ENCODE measurements at regions not wholly inside any gene's neighbourhood (a gene's known extent, or its start where the extent isn't known, plus 50 kb on each side); places are given as distances from the start of the nearest gene placed in this dataset.

DNA sequence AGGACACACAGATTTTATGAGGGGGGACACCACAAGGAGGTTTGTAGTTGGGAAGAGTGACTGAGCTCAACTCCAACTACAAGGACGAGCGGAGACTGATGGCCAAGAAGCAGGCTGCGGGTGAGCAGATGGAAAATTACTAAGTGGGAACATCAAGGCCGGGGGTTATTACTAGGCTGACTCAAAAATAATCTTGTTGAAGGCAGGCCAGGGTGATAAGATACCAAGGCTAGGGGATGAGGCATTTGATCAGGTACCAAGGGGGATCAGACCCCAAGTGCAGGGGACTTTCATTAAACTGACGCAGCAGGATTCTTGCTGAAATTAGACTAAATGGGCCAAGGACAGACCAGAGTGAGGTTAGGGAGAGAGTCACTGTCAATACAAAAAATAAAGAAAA is 119.4 kb upstream of the SORBS2 start:
- no peak for DNase-seq

DNA sequence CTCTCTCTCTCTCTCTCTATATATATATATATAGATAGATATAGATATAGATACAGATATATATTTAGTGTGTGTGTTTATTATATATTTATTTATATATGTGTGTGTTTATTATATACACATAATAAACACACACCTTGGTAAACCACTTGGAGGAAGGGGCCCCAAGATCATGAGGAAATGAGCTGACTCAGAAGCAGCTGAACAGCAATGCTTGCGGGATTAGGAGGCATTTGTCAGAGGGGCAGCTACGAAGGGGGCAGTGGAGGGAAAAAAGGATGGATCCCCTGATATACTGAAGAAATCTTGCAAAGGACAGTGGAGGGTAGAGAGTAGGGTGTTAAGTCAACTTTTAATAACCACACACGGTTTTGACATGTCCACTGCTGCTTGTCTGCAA is 120.0 kb upstream of the SORBS2 start:
- DNase-seq, result no peak

DNA sequence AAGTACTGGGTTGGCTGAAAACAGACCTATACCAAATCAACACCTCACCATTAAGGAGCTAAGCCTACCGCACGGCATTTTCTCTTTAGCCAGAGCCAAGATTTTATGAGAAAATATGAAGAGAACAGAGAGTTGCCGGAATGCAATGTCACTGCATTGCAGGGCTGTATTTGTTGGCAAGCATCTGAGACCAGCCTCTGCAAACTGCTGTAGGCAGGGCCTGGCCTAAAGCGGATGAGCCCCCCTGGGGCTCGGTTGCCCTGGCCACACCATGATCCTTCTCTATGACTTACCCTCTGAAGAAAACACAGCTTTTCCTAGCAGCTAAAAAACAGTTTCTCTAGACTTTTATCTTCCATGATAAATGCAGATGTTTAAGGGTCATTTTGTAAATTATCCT is 120.5 kb upstream of the SORBS2 start:
- no peak for DNase-seq

DNA sequence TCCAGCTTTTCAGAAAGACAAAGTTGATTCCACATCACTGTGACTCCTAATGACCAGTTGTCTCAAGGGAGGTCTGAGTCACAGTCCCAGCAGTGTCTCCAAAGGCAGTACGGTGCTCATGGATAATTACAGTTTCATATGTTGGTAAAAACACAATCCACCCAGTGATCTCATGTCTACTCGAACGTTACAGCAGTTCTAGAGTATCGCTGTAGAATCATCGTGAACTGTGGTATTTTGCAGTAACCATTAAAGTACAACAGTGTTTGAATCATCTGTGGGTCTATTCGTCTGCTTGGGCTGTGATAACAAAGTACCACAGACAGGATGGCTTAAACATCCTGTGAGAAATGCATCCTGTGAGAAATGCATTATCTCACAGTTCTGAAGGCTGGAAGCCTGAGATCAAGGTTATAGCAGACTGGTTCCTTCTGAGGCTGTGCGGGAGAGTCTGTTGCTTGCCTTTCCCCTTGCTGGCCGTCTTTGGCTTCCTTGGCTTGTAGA is 121.1 kb upstream of the SORBS2 start:
- DNase-seq, result peak; percentile 14

DNA sequence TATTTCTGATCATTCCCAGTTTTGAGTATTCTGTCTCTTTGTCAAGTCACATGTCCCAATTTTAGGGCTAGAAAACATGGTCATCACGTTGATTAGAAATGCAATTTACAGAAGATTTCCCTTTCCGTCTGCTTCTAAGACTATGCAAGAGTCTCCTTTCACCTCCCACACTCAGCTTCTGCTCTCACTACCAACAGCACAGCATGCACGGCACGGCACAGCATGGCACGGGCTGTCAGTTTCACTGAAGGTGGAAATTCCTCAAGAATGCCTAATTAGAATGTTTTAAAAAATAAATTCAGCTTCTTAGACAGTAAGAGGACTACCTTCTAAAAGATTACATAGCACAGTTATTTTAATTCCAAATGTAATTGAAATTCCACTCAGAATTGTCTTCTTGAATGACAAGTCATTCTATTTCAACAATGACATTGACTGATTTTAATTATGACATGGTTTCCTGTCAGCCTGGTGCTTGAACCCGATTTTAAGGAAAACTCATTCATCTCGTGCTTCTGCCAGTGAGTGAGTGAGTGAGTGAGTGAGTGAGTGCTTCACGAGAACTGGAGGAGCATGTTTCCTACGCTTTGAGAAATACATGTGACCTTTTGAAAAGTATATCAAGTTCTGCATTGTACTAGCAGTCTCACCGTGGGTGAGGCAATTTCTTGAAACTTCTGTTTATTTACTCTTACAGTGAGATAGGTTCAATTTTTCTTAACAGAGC is 124.8 kb upstream of the SORBS2 start:
- no peak for DNase-seq

DNA sequence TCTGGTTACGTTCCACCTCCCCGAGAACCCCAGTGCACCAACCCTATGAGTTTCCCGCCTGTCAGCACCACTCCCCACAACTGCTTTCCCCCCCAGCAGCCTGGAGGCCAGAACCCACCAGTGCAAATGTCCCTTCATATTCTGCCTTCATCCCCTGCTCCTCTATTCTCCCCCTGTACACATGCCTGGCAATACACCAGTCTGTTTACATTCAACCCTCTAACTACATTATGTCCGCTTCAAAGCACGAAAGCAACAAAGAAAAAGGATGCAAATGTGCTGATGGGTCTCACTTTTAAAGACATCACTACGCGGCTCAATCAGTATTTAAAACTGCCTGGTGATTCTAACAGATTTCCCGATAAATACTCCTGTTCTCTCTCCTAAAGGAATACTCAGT is 126.7 kb upstream of the SORBS2 start:
- no peak for DNase-seq

DNA sequence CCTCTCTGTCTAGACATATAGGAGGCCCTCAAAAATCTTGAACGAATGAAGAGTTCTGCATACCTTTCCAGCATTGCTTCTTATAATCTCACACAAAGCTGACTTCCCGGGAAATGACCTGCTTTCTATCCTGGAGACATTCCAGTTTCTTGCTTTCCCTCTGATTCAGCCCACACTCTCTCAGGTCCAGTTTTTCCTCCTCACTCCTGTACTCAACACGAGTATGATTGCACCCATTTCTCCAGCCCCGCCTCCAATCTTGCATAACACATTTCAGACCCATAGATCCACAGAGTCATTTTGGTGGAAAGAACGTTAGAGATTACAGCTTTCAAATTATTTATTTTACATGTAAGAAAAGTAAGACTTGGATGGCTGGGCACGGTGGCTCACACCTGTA is 127.5 kb upstream of the TLR3 start:
- no peak for DNase-seq

DNA sequence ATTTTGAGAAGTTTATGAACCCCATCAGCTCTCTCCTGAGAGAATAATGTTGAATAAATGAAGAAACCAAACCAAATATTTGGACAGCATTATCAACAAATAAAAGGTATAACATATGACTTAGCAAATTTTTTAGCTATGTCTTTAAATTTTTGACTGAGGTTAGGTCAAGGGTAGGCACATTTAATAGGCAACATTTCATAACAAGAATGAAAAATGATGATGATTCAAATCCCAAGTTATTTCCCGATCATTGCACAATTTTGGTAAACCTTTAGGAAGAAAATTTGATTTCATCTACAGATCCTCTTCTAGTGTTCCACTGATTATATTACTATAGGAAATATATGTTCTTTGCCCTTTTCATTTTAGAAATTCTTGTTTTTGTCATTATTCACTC is 123.7 kb upstream of the TLR3 start:
- DNase-seq, result no peak

DNA sequence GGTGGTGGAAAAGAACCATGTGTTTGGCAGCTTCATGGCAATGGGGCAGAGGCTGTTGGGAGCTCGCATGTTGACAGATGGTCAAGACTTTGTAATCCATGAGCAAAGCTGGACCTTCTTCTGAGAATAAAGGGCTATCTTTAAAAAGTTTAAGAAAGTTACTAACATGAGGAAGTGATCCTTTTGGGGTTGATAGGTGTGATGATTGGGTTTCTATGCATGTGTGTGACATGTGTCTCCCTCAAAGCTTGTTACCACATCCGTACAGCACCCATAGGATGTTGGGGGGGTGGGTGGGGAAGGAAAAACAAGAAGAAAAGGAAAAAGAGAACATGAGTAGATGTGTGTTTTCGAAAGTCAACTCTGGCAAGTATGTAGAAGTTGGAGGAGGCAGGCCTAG is 123.0 kb upstream of the TLR3 start:
- DNase-seq, result no peak

DNA sequence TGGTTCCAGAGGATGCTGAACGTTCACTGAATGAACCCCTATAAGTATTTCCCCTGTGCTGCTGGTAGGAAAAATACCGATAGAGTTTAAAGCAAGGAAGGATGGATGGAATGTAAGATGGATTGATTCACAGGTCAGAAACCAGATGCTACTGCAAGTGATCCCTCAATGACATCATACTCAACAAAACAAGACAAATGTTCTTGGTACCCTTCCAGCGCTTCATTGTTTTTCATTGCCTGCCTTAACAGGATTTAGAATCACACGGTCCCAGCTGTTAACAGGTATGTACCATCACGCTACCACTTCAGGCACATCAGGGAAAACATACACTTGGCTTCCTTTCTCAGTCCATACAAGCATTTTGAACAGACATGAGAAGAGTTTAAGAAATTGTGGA is 118.1 kb upstream of the TLR3 start:
- no peak for DNase-seq

DNA sequence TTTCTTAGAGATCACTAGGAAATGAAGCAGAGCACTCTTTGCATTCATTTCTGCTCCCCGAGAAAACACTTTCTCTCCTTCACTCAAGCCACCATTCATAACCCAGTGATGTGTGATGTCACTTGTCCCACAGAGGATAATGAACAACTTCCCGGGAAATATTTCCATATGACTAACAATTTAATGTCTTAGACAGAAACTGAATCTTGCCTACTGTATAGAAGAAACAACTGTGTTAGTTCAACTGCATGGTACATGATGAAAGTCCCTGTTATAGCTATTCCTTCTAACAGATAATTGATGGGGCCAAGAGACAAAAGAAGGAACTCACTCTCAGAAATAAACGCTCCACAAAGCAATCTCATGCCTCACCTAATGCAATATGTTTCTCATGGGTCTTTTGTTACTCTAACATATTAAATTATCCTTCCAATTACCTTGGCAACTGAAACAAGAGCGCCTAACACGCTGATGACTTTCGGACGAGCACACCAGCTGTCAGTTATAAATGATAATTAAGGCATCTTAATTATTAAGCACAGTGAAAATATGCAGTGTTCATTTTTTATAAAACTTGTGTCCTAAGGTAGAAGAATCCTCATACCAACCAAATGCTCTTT is 113.7 kb upstream of the TLR3 start:
- no peak for DNase-seq

DNA sequence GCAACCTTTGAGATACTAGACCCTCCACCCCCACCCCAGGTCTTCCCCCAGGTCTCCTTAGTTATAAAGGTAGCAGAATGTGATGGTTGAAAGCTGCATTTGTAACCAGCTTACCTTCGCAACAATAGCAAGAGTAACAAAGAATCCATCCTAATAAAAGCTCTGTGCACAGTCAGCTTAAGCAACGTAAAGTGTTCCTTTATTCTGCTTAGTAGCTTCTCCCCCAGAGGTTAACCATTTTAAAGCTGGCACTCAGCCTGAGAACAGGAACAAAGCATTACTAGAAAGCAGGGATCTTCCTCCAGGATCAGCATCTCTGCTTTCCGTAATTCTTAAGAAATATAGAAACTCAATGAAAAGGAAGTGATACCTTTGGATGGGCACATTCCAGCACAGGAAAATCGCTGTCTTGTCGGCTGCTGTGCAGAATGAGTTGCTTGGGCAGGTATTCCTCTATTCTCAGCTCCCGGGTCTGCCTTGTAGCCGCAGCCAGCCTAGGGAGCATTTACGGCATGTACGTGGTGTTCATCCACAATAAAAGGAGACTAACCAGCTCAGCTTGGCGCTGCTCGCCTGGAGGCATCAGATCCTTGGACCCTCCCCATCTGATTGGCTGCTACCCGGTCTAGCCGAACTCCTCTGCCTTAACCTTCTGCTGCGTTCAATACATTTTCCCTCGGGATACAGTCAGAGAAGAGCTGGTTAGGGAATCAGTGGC is 113.0 kb upstream of the TLR3 start:
- no peak for DNase-seq

DNA sequence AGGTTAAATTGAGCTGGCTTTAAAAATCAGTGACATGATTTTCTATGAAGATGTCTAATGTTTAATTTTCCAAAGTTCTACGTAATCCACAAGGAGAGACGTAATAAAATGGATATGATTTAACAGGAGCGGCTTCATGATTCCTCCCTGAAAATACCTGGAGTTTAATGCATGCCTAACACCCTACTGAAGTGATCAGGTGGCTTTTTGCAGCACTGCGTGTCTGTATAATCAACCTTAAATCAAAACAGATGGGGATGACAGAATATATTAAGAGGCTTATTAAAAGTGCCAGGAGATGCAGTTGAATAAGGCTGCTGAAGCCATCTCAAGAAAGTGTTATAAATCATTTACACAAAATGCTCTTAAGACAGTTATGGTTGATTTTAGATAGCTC is 112.4 kb upstream of the TLR3 start:
- no peak for DNase-seq

DNA sequence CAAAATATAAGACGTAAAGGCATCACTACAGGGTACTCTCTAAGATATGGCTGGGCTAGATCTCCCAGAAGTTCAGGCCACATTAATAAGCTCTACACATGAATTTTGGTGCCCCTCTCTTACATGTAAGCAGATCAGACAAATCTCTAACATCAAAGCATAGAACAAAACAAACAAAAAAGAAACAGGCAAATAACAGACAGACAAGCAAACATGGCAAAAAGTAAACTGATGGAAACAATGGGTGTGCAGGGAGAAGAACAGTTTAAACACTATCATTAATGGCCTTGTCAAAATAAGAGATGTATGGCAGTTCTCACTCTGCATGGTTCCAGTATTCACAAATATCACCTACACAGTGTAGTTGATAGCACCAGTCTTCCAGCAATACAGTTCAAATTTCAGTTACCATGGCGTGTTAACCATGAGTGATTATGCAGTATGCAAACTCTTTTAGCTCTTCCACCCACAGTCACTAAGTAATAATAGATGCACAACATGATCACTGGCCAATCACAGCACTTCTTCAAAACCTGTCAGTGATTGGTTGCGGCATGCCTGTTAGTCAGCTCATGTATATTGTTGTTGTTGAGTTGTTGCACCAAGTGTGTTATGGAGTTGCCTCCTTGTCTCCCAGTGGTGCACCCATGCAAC is 110.7 kb upstream of the TLR3 start:
- DNase-seq, result no peak

DNA sequence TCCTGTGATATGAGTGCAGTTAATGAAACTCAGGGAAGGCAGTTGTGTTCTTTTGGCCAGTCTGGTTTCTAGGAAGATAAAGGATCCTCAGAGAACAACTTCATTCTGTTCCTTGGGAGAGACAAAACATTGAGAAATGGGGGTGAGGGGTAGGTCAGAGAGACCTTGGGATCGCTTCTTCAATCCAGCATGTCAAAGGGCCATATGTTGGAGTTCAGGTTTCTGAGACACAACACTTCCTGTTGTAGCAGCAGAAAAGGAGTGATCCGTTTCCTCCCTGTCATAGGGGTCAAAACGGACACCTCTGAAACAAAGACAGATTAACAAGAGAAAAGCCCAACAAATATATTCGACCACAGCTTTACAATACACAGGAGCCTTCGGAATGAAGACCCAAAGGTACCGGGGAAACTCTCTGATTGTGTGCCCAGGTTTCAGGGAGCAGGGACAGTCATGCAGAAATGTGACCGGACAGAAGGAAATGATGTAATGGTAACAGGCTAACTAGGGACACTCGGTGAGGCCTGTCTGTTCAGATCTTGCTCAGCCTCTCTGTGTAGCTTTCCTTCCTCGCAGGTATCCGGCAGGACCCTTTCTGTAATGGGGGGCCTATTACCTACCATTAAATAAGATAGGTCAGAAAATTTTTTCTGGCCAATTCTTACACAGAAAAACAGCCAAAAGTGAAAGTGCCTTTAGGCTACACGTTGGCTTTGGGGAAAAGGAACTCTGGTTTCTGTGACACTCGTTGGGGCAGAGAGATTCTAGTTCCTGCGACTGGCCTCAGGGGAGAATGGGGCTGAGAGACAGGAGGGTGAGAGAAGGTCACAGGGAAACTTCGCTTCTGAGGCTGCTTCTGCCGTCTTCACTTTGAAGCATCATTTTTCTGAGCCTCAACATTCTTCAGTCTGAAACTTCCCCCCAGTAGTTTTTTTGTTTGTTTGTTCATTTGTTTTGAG is 103.3 kb upstream of the TLR3 start:
- DNase-seq, result no peak

DNA sequence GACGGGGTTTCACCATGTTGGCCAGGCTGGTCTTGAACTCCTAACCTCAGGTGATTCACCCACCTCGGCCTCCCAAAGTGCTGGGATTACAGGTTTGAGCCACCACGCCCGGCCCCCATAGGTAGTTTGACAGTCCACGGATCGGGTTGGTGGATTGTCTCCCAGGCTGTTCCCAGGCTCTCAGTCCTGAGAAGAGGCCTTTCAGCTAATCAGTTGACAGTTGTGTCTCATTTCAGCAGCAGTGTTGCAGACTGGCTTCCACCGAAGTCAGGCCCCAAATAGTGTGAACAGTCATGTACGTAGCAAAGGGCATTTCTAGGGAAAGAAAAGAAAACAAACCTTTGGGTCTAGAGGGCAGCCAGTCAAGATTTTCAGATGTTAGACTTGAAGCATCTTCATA is 102.4 kb upstream of the TLR3 start:
- no peak for DNase-seq

DNA sequence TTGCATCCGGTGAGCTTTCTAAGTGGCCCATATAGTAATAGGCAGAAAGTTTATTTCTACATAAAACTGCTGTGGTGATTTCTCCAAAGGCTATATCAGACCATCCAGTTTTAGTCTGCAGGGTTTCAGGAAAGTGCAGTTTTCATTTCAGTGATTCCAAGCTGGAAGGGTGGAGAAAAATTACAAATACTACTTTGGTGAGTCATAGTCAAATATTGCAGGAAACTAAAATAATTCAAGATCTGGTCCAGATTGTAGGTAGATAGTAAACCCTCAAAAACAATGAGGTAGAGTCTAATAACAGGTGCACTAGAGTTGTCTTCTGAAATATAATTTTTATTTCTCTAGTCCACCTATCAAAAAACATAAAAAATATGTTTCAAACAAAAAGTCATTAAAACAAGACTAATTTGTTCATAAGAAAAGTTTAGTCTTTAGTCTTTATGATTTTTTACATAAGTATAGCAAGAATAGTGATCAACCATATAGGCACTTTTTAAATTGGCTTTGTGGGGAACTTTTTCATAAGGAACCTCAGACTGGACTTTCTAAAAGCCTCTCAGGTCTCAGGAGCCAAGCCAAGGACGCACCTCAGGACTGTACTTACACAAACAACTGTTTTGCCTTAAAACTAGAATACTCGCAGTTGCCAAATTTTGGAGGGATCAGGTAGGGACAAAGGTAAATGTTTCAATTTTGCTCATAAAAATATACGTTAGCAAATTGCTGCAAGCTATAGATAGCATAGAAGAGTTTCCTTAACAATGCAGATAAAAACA is 101.8 kb upstream of the TLR3 start:
- no peak for DNase-seq

DNA sequence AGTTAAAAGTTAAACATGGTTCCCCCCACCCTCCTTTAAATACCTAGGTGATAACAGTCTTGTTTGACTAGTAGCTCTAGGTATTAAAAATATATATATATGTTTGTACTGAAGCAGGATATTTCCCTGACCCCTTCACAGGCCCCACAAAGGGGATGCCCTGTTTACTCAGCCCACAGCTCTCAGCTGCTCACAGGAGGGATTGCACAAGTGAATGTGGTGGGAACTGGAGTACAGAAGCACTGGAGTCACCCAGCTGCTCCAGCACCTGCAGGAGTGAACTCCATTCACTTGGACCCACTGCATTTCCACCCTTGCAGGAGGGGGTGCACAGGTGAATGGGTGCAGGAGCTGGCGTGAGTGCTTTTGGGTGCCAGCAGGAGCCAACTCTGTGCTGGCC is 99.3 kb upstream of the TLR3 start:
- DNase-seq, result no peak

DNA sequence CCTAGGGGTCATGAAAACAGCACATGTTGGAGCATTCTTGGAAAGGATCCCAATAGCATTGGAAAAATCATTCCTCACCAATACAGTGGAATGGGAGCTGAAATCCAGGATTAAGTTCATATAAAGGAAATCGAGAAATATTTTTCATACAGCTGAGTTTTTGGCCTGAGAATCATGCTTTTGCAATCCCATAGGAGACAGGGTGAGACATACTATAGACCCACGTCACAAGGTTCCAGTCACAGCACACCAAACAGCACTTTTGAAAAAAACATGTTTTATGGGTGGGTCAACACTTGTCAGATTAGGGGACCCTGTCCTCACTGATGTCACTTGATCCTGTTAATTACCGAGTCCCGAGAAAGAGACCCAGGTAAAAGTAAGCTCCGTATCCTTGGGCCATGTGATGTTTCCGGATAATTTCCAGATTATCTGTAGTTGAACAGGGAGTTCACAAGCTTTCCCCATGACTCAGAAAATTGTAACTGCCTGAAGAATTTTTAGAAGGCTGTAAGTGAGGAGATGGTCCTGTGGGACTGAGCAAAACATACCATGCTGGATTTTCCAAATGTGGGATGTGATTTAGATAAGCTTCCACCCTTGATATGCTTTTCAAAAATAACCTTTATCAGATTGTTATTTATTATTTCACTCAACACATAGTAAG is 80.9 kb upstream of the TLR3 start:
- DNase-seq, result no peak

DNA sequence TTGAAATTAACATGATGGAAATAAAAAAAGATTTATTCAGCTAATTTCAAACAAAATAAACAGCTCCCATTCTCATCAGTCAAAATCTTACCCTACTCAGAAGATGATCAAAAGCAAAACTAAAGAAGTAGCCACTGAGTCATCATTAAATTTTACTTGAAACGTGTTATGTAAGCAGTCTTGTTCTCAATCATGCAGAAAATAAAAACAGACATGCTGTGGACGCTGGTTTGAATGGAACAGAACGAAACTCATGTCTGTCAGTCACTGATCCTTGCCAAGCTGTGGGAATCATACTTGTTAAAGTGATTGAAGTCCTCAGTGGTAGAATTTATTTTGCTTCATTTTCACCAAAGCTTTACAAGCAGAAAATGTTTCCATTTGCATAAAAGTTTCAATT is 77.2 kb upstream of the TLR3 start:
- DNase-seq, result no peak

DNA sequence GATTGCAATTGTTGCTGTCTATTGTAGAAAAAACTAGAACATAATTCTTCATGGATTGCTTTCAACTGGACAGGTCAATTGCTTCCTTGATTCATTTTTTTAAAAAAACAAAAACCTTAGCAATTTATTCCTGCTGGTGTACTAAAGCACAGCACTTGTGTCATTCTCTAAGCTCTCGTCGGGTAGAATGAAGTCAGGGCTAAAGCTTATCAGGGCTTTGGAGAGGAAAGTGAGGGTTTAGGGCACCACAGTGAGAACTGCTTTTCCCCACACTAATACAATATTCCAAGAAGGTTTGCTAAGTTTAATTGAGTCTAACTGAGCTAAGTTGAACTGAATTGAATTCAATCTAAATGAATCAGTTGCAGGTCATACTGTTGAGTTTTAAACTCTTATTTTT is 76.4 kb upstream of the TLR3 start:
- DNase-seq, result no peak
